Fibroblast of the aortic adventitia (primary cell): ENCODE measurements at regions not wholly inside any gene's neighbourhood (a gene's known extent, or its start where the extent isn't known, plus 50 kb on each side); places are given as distances from the start of the nearest gene placed in this dataset.
A peak's percentile ranks its signal among the peaks of the same experiment; 100 is the strongest.

Experiments
- DNase-seq: peaks from one replicate; pipeline ENCODE4 v3.0.0-alpha.2; 2010; ENCODE audit warnings: low read depth
- H3K4me3 ChIP-seq: 2 replicates; pipeline ENCODE4 v1.5.1; 2011; ENCODE audit warnings: low read depth, mild to moderate bottlenecking, control low read depth, low read length, moderate library complexity
- TF ChIP-seq, protein P1 (sequence below): IDR thresholded peaks from 2 replicates; pipeline ENCODE4 v1.5.1; 2011; ENCODE audit warnings: mild to moderate bottlenecking, low read length, control low read depth, inconsistent platforms; ENCODE audit not compliant: insufficient read depth

DNA sequence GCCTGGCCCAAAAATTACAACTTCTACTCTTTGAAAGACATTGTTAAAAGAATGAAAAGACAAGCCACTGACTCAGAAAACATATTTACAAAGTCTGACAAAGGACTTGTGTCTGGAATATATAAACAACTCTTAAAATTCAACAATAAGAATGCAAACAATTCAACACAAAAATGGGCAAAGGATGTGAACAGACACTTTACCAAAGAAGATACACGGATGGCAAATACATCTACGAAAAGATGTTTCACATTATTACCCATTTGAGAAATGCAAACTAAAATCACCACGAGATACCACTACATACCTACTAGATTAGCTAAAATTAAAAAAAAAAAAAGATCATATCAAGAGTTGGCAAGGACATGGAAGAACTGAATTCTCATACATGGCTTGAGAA lies 80.8 kb upstream of the METRNL start:
- TF ChIP-seq, protein P1, sequence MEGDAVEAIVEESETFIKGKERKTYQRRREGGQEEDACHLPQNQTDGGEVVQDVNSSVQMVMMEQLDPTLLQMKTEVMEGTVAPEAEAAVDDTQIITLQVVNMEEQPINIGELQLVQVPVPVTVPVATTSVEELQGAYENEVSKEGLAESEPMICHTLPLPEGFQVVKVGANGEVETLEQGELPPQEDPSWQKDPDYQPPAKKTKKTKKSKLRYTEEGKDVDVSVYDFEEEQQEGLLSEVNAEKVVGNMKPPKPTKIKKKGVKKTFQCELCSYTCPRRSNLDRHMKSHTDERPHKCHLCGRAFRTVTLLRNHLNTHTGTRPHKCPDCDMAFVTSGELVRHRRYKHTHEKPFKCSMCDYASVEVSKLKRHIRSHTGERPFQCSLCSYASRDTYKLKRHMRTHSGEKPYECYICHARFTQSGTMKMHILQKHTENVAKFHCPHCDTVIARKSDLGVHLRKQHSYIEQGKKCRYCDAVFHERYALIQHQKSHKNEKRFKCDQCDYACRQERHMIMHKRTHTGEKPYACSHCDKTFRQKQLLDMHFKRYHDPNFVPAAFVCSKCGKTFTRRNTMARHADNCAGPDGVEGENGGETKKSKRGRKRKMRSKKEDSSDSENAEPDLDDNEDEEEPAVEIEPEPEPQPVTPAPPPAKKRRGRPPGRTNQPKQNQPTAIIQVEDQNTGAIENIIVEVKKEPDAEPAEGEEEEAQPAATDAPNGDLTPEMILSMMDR = no peak
- H3K4me3 ChIP-seq = no peak overlapping the region
- DNase-seq = no peak

- no peak for DNase-seq
- TF ChIP-seq, protein P1 = no peak
- H3K4me3 ChIP-seq = no peak overlapping the region
These were observed 78.7 kb upstream of the METRNL start for GRCh38 chr17:83000738-83001137.

- DNase-seq = no peak
- TF ChIP-seq, protein P1 = no peak
- no peak overlapping the region for H3K4me3 ChIP-seq
These were observed 77.1 kb upstream of the METRNL start for GRCh38 chr17:83002118-83002805.

DNA sequence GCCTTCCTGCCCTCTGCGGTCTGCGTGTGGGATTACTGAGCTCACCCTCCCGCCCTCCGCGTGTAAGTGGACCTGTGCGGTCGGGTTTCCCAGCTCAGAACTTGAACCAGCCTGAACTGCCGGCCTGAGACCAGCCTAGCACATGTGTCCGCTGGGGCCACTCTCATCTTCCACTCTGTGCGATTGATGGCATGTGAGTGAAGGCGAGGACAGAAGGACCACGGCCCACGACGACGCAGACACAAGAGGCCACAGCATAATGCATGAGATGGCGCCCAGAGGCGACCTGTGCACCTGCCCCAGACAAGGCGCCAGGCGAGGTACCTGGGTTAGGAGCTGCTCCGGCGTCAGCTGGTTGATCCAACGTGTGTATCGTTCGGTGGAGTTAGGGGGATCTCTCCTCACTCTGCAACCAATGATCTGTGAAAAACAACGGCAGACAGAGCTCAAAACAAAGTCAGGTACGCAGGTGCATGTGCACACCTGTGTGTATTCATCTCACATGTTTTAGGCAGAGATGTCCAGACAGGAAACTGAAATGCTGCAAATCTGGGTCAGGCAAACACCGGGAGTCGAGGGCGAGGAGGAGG lies 74.5 kb upstream of the METRNL start:
- no peak overlapping the region for H3K4me3 ChIP-seq
- no peak for DNase-seq
- TF ChIP-seq, protein P1 = no peak

DNA sequence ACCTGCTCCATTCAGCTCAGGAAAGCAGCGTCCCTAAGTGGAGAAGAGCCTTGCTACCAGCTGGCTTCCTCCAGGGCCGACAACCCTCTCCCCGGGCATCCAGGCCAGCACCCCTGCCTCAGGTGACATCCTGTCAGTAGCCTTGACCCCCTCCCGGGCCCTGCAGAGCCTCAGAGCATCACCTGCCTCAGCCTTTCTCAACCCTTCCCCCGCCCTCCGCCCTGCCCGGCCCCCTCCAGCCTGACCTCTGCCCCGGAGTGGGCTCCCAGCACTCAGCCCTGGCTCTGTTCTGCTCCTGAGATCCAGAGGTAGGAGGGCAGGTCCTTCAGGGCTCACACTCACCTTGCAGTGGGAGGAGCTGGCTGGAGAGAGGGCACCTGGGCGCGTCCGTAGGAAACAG lies 73.8 kb upstream of the METRNL start:
- H3K4me3 ChIP-seq = no peak overlapping the region

GRCh38 chr17:83006515-83007455 lies 72.6 kb upstream of the METRNL start:
- TF ChIP-seq, protein P1 = no peak
- H3K4me3 ChIP-seq = no peak overlapping the region
- DNase-seq = peak; percentile 18

More for the DNA sequence above, 73.8 kb upstream of the METRNL start:
- TF ChIP-seq, protein P1 = no peak
- DNase-seq = no peak
